GM18873 (cell line): ENCODE measurements at regions not wholly inside any gene's neighbourhood (a gene's known extent, or its start where the extent isn't known, plus 50 kb on each side); places are given as distances from the start of the nearest gene placed in this dataset.

Experiments
- ATAC-seq: cut with Tn5 transposase; IDR thresholded peaks from one replicate; pipeline ENCODE4 v1.9.1; 2021; ENCODE audit warnings: mild to moderate bottlenecking, moderate library complexity, moderate number of reproducible peaks; ENCODE audit not compliant: unreplicated experiment, low FRiP score

DNA sequence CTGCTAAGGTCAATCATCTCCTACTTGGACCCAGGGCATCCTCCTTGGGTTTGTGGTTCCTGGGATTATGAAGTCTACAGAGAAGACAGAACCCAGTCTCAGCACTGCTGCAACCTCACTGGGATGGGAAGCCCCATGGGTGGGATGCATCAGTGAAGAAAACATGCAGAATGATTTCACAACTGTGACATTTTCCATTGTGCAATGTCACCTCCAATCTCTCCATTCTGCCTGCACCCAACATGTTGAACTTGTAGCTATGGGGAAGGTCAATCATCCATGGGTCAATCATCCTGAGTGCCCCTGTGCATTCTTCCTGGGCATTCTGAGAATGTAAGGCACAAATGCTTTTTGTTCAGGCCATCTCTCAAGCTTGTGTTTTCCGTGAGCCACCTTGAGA, 1004.4 kb upstream of the TMEM132C start:
- ATAC-seq: no peak

DNA sequence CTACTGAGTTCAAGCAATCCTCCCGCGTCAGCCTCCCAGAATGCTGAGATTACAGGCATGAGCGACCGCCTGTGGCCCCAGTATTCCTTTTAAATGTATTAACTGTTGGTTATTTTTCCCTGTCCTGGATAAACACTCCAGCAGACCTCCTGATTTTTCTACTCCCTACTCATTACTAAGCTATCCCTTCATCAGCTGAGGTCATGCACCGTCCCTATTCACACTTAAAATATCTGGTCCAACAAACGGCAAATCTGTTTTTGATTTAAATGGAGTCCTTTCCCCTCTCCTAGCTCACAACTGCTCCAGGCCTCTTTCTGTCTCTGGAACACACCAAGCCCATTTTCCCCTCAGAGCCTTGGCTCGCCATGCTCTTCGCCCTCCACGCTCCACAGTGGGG, 1003.3 kb upstream of the TMEM132C start:
- ATAC-seq: no peak

DNA sequence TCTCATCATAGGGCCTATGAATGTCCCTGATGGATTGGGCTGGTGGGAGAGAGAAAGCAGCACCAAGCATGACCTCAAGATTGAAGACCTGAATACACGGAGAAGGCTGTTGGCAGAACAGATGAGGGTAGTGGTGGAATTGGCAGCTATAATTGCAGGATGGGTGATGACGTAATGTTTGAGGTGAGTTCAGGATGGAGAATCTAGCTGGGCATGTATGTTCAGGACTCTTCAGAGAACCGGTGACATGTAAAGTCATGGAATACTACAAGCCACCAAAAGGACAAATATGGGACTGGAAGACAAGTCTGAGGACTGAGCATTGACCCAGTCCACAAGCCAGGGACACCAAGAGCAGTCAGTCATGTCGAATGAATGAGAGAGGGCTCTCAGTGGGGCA, 999.8 kb upstream of the TMEM132C start:
- ATAC-seq: no peak

DNA sequence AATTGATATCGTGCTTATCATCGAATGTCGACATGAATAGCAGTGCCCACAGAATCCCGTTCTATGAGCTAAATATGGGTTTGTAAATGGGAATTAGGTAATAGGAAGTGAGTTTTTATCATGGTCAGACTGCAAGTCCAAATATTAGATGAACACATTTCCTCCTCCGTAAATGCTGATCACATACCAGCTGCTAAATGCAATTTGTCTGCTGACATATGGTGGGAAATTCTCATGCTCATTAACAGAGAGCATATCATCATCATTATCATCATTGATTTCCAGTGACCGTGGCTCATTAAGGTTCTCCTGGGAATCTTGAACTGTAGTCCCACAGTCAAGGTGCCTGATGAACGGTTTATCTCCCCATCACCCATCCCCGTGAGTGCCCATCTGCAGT, 998.8 kb upstream of the TMEM132C start:
- ATAC-seq: no peak

GRCh38 chr12:127268706-127269425, 998.1 kb upstream of the TMEM132C start:
- no peak for ATAC-seq

GRCh38 chr12:127270193-127270592, 996.8 kb upstream of the TMEM132C start:
- ATAC-seq: no peak

DNA sequence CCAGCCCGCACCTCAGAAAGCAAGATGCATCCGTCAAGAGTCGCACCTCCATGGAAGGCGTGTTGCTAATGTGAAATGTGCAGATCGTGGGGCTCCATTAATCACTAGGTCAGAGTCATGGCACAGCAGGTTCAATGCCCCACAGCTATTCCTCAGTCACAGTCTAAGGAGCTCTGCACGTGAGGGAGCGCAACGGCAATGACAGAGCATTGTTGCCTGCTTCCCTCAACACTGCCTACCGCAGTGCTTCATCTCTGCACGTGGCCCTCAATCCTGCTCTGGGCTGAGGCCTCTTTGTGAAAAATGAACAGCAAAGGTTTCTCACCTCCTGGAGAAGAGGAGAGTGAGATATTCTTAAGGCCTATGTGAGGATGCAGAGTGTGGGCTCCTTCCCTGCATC, 995.2 kb upstream of the TMEM132C start:
- ATAC-seq: no peak

- no peak for ATAC-seq
Observed at GRCh38 chr12:127272864-127273263, 994.1 kb upstream of the TMEM132C start.

DNA sequence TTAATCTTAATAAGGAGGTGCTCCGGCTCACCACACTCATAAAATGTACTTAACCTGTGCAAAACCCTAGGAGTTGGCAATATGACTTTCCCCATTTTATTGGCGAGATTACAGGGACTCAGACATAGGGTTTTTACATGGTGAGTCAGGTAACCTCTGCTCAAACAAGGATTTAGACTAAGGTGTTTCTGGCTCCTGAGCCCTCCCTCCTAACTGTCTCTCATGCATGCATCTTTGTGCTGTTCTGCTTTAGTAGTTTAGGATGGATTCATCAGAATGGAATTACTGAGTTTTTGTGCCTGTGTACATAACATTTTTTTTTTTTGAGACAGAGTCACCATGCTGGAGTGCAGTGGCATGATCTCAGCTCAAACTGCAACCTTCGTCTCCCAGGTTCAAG, 993.3 kb upstream of the TMEM132C start:
- no peak for ATAC-seq

DNA sequence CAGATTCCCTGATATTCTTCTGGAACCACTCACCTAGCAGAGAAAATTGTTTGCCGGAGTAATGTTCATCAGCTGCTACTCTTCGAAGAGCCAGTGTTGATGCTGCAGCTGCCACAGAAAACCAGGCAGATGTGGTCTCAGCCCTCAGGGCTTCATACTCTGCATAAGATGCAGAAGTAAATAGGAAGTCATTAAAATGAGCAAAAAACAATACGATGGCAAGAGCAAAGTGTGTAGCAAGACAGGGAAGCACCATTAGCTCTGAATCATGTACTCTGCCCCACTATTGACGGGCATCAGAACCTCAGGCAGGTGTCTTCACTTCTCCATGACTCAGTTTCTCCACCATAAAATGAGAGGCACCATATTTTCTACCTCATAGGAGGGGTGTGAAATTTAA, 991.6 kb upstream of the TMEM132C start:
- no peak for ATAC-seq

- no peak for ATAC-seq
Observed at GRCh38 chr12:127277882-127278281, 989.1 kb upstream of the TMEM132C start.

- no peak for ATAC-seq
Observed at GRCh38 chr12:127278351-127278750, 988.6 kb upstream of the TMEM132C start.

DNA sequence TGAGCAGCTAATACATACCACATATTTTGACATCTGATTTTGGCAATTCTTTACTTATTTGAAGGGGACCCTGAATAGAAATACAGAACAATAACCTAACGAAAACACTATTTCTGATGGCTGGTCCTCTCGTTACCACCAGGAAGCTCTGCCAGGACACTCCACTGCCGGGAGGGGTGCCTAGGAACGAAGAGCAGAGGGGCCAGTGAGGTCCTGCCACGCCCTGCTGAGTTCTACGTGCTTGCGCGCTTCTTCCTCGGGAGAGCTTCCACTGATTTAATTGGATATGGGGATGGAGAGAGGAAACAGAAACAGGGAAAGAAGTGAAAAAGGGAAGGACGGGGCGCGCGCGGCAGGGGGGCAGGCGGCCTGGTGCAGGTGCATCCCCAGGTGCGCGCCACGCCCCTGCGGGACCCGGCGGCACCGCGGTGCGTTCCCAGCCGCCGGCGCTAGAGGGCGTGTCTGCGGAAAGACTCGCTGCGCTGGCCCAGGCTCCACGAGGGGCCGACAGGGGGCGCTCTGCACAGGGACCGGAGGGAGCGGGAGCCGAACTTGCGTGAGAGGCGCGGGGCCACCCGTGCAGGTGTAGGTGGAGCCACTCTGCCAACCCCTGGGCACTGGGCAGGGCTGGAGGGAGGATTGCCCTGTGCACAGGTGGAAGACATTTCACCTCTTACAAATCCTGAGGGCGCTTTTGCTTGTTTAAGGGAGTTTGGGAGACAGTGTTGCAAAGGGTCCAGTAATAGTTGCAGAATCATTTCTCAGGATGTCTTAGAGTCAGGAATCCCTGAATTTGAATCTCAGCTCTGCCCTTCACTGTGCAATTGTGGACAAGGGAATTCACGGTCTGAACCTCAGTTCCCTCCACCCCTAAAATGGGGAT, 986.3 kb upstream of the TMEM132C start:
- ATAC-seq: no peak

DNA sequence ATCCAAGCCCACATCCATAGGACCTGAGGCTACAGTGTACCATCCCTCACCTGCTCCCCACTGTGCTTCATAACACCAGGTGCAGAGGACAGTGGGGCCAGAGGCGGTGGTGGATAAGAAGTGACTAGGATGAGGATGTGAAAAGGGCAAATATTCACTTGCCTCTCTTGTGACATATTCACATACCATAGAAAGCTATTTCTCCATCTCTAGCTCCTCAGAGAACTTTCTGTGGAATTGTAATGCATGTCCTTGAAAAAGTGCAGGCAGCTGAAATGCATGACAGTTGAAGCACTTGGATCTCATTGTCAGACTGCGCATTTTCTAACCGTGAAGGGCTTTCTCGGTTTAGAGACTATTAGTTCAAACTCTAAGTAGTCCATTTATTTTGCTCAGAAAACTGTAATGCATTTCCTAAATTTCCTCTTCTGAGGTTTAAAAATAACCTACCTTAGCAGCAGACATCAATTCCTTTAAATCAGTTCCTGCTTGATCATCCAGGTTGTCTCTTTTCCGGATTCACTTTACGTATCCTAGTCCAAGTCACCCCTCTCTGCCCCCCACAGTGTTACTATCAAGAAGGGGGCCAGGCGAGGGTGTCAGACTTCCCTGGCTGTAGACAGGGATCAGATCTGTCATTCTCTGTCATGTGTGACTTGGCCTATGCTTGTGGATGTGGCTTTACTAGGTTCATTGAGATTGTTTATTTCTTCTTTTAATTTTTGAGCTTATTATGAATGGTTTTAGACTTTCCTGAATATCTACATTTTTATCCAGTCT, 984.0 kb upstream of the TMEM132C start:
- ATAC-seq: no peak

DNA sequence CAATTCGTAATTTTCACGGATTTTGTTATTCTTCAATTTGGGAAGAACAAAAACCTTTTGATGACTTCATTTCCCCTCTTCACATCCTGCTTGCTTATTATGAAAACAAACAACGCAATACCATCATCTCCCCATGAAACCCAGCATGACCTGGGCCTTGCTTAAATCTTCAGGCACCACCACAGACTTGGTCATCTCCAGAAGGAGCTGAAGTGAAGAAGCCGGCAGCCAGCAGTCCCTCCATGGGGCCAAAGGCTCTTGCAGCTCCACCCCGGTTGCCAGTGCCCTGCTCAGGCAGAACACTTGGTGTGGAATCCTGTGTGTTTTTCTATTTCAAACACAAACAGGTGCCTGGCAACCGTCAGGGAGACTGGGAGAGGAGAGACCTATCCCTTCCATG, 982.9 kb upstream of the TMEM132C start:
- ATAC-seq: no peak

DNA sequence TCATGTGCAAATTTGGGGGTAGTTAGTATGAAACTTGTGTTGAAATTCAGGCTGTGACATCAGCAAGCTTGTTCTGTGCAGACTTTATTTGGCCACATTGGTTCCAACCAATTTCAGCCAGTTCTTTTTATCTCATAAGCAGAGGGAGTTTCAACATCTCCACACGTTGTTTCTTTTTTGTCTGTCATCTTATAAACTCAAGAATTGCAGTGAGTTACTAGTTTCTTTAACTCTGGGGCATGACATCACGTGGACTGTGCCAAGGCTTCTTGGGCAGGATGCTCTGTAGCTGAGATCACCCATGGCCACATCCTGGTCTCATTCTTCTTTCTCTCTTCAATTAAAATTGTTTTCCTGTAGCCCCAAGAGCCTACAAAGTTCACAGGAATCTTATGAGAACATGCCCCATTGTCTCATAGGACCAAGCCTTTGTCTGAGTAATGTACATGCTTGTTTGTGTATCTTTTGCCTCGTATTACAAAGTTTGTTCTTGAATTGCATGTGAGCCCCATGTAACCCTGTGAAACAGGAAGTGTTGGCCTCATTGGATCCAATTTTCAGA, 982.0 kb upstream of the TMEM132C start:
- no peak for ATAC-seq

- ATAC-seq: no peak
Observed at GRCh38 chr12:127286281-127286680, 980.7 kb upstream of the TMEM132C start.

GRCh38 chr12:127287256-127287655, 979.7 kb upstream of the TMEM132C start:
- ATAC-seq: no peak

DNA sequence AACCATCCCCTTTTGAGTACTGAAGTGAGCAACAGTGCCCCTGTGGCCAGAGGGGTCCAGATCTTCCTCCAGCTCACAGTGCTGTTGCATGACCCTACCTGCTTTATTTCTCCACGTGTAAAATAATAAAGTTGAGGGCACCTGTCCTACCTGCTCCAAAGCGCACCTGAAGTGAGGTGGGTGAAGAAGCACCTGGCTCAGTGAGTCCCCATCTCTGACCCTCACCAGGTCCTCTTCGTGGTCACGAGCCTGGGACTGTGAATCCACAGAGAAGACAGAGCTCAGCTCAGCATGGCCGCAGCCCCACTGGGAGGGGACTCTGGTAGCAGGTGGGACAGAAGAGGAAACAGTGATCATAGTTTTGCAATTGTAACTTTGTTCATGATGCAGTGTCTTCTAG, 976.7 kb upstream of the TMEM132C start:
- ATAC-seq: no peak

- ATAC-seq: no peak
Observed at GRCh38 chr12:127292736-127293135, 974.2 kb upstream of the TMEM132C start.
